ENCODE measurements at regions not wholly inside any gene's neighbourhood (a gene's known extent, or its start where the extent isn't known, plus 50 kb on each side); places are given as distances from the start of the nearest gene placed in this dataset.

GRCh38 chr1:82455342-82455741, 654.6 kb downstream of the ADGRL2 start:
- DNase-seq (no peak), ATAC-seq (peak; percentile 86)
- H3K9me3 Mint-ChIP-seq, result peaks cover 21% of the 10 kb centered on the region
- H3K27ac Mint-ChIP-seq, result no peak overlapping the region
- H3K4me3 Mint-ChIP-seq, result no peak overlapping the region
- H3K4me1 Mint-ChIP-seq, result peaks cover 7% of the 10 kb centered on the region
- H3K27me3 Mint-ChIP-seq, result no peaks in the 10 kb centered on the region
- H3K36me3 Mint-ChIP-seq (ENCODE audit: low read depth), result no peaks in the 10 kb centered on the region

DNA sequence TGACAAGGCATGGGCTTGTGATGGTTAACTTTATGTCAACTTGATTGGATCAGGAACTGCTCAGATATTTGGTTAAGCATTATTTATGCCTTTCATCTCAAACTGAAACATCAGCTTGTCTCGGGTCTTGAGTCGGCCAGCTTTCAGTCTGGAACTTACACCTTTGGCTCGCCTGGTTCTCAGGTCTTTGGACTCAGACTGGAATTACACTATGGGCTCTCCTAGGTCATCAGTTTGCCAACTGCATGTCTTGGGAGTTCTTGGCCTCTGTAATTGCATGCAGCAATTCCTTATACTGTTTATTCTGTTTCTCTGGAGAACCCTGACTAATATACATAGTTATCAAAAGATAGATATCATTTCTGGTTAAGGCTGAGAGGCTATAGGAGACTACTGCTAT, 653.7 kb downstream of the ADGRL2 start:
- no peaks in the 10 kb centered on the region for H3K27me3 Mint-ChIP-seq
- no peak overlapping the region for H3K4me3 Mint-ChIP-seq
- DNase-seq, result no peak
- H3K27ac Mint-ChIP-seq, result no peak overlapping the region
- H3K36me3 Mint-ChIP-seq (ENCODE audit: low read depth), result no peaks in the 10 kb centered on the region
- H3K9me3 Mint-ChIP-seq, result peaks cover 25% of the 10 kb centered on the region
- H3K4me1 Mint-ChIP-seq, result peaks cover 7% of the 10 kb centered on the region
- ATAC-seq, result no peak

DNA sequence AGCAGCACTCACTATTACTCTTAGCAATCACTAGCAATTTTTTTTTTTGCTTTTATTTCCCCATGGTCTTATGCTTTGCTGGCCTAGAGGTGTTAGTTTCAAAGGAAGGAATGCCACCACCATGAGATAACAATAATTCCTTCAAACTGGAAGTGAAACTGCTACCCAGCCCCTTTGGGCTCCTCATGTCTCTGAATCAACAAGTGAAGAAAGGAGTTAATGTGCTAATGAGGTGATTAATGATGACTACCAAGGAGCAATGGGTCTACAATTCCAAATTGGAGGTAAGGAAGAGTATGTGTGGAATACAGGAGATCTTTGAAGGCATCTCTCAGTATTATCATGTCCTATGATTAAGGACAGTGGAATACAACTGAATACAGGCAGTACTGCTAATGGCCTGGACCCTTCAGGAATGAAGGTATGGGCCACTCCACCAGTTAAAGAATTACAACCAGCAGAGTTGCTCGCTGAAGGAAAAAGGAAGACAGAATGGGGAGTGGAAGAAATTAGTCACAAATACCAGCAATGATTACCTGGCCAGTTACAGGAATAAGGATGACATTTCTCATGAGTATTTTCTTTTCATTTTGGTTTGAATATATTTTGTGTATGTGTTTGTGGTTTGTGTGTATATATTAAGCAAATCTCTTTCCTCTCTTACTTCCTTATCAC, 652.9 kb downstream of the ADGRL2 start:
- ATAC-seq (no peak), DNase-seq (no peak)
- H3K4me1 Mint-ChIP-seq, result peaks cover 7% of the 10 kb centered on the region
- H3K36me3 Mint-ChIP-seq (ENCODE audit: low read depth), result no peaks in the 10 kb centered on the region
- H3K9me3 Mint-ChIP-seq, result peaks cover 25% of the 10 kb centered on the region
- no peak overlapping the region for H3K27ac Mint-ChIP-seq
- H3K27me3 Mint-ChIP-seq, result no peaks in the 10 kb centered on the region
- H3K4me3 Mint-ChIP-seq, result no peak overlapping the region

DNA sequence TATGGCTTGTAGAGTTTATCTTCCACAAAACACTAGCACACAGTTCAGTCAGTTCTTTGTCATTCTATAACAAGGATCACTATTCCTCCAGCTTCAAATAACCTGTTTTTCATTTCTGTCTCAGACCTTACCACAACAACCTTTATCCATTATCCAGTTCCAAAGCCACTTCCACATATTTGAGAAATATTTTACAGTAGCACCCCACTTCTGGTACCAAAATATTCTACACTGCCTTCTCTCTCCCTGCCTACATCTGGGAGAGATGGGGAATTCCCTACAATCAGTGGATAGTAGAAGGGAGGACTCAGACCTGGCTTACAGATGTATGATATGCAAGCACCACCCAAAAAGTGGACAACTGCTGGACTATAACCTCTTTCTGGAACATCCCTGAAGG, 651.4 kb downstream of the ADGRL2 start:
- peaks cover 13% of the 10 kb centered on the region for H3K4me1 Mint-ChIP-seq
- no peaks in the 10 kb centered on the region for H3K27me3 Mint-ChIP-seq
- no peak for DNase-seq

GRCh38 chr1:82451191-82451590, 650.5 kb downstream of the ADGRL2 start:
- Mint-ChIP-seq H3K9me3 (peaks cover 25% of the 10 kb centered on the region), H3K4me1 (peaks cover 17% of the 10 kb centered on the region), H3K27ac (no peak overlapping the region), H3K4me3 (no peak overlapping the region), H3K27me3 (no peaks in the 10 kb centered on the region), H3K36me3 (ENCODE audit: low read depth) (no peaks in the 10 kb centered on the region)
- ATAC-seq (no peak), DNase-seq (no peak)

More for the DNA sequence above, 651.4 kb downstream of the ADGRL2 start:
- no peak overlapping the region for H3K27ac Mint-ChIP-seq
- H3K36me3 Mint-ChIP-seq (ENCODE audit: low read depth), result no peaks in the 10 kb centered on the region
- H3K9me3 Mint-ChIP-seq, result peaks cover 25% of the 10 kb centered on the region
- no peak overlapping the region for H3K4me3 Mint-ChIP-seq
- ATAC-seq, result no peak

DNA sequence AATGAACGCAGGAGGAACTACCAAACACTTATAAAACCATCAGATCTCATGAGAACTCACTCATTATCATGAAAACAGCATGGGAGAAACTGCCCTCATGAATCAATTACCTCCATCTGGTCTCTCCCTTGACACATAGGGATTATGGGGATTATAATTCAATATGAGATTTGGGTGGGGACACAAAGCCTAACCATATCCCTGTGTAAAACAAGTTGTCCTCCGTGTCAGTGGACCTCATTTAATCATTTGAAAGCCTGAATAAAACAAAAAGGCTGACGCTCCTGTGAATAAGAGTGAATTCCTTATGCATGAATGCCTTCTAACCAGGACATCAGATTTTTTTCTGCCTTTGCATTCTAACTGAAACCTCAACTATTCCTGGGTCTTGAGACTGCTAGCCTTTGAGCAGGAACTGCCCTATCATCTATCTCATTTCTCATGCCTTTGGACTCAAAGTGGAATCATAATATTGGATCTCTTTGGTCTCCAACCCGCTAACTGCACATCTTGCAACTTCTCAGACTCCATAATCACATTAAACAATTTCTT, 648.8 kb downstream of the ADGRL2 start:
- Mint-ChIP-seq H3K36me3 (ENCODE audit: low read depth) (no peaks in the 10 kb centered on the region), H3K27ac (no peak overlapping the region), H3K9me3 (peaks cover 21% of the 10 kb centered on the region), H3K4me1 (peaks cover 14% of the 10 kb centered on the region), H3K27me3 (no peaks in the 10 kb centered on the region), H3K4me3 (no peak overlapping the region)
- ATAC-seq (no peak), DNase-seq (no peak)

- no peaks in the 10 kb centered on the region for H3K27me3 Mint-ChIP-seq
- no peak for DNase-seq
- H3K4me1 Mint-ChIP-seq, result peaks cover 10% of the 10 kb centered on the region
- ATAC-seq, result peak; percentile 94
- H3K4me3 Mint-ChIP-seq, result no peak overlapping the region
- peaks cover 14% of the 10 kb centered on the region for H3K9me3 Mint-ChIP-seq
- H3K36me3 Mint-ChIP-seq (ENCODE audit: low read depth), result no peaks in the 10 kb centered on the region
- peak overlapping the region; percentile 33 for H3K27ac Mint-ChIP-seq
Observed at GRCh38 chr1:82446955-82447354, 646.2 kb downstream of the ADGRL2 start.

- Mint-ChIP-seq H3K9me3 (peaks cover 10% of the 10 kb centered on the region), H3K27me3 (no peaks in the 10 kb centered on the region), H3K4me1 (peaks cover 10% of the 10 kb centered on the region), H3K27ac (no peak overlapping the region), H3K36me3 (ENCODE audit: low read depth) (no peaks in the 10 kb centered on the region), H3K4me3 (no peak overlapping the region)
- no peak for DNase-seq
- no peak for ATAC-seq
Observed at GRCh38 chr1:82446236-82446635, 645.5 kb downstream of the ADGRL2 start.

DNA sequence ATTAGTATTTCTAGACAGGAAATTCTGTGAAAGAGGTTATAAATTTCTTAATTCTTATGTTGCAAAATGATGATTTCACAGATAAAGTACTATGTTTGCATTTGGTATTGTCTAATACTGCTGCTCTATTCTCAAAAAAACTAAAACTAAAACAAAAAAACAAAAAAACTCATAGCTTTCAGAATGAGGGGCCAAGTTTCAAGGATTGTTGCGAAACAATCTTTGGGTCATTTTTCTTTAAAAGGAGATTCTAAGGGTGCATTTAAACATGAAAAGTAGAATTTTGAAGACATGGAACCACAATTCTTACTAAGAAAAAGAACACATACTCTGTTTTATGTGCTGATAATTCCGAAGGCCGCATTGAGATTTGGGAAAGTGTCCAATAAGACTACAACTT, 645.1 kb downstream of the ADGRL2 start:
- Mint-ChIP-seq H3K4me3 (no peak overlapping the region), H3K4me1 (peaks cover 10% of the 10 kb centered on the region), H3K36me3 (ENCODE audit: low read depth) (no peaks in the 10 kb centered on the region), H3K27ac (no peak overlapping the region), H3K27me3 (no peaks in the 10 kb centered on the region), H3K9me3 (peaks cover 10% of the 10 kb centered on the region)
- DNase-seq, result no peak
- no peak for ATAC-seq

DNA sequence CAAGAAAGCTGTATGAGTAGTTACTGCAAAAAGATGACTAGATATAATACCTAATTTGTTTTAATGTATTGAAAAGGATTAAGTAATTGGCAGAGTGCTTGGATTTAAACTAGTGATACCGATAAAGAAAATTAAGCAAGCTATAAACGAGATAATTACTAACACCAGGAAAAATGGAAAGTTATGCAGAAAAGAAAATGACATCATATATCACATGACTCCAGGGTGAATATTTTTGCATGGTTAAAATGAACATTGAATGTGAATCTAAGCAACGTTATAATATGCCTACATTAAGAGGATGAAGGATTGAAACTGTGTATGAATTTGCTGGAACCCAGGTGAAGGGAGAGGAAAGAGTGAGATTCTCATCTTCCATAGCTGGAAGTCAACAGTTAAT, 644.4 kb downstream of the ADGRL2 start:
- ATAC-seq (no peak), DNase-seq (no peak)
- H3K9me3 Mint-ChIP-seq, result peaks cover 9% of the 10 kb centered on the region
- H3K27ac Mint-ChIP-seq, result no peak overlapping the region
- no peaks in the 10 kb centered on the region for H3K27me3 Mint-ChIP-seq
- H3K4me3 Mint-ChIP-seq, result no peak overlapping the region
- peaks cover 10% of the 10 kb centered on the region for H3K4me1 Mint-ChIP-seq
- H3K36me3 Mint-ChIP-seq (ENCODE audit: low read depth), result no peaks in the 10 kb centered on the region

GRCh38 chr1:82441402-82441801, 640.7 kb downstream of the ADGRL2 start:
- H3K27ac Mint-ChIP-seq, result no peak overlapping the region
- H3K9me3 Mint-ChIP-seq, result peaks cover 6% of the 10 kb centered on the region
- H3K4me1 Mint-ChIP-seq, result no peaks in the 10 kb centered on the region
- no peaks in the 10 kb centered on the region for H3K27me3 Mint-ChIP-seq
- no peak overlapping the region for H3K4me3 Mint-ChIP-seq
- ATAC-seq (no peak), DNase-seq (no peak)
- no peaks in the 10 kb centered on the region for H3K36me3 Mint-ChIP-seq (ENCODE audit: low read depth)

DNA sequence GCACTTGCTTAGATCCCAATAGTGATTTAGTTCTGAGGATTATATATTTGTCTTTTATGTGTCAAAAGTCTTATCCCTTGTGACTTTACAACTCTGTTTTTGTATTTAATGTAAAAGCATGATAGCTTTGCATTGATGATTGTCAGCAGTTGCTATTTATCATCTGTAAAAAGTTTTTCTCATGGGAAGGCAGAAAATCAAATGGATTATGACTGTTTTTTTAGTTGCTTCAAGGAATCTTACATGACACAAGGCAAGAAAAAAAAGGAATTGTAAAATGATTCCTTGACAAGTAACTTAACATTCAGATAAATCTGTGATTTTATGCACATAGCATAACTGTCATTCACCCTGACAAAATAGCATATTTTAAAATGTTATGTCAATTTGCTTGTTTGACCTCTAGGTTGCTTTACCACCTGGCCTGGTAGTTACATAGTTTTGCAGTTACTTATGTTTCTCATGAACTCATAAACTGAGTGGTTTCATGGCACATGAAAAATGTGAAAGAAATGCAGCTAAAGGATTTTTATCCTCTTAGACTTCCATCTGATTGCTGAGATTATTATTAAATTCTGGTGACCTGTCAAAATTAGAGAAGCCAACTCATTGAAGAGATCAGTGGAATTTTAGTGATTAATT, 622.6 kb downstream of the ADGRL2 start:
- Mint-ChIP-seq H3K9me3 (no peaks in the 10 kb centered on the region), H3K27ac (no peak overlapping the region), H3K4me3 (no peak overlapping the region), H3K27me3 (no peaks in the 10 kb centered on the region), H3K36me3 (ENCODE audit: low read depth) (no peaks in the 10 kb centered on the region), H3K4me1 (no peaks in the 10 kb centered on the region)
- no peak for DNase-seq
- ATAC-seq, result no peak

GRCh38 chr1:82421782-82422181, 621.0 kb downstream of the ADGRL2 start:
- Mint-ChIP-seq H3K27ac (no peak overlapping the region), H3K9me3 (no peaks in the 10 kb centered on the region), H3K4me3 (no peak overlapping the region), H3K27me3 (no peaks in the 10 kb centered on the region), H3K36me3 (ENCODE audit: low read depth) (no peaks in the 10 kb centered on the region), H3K4me1 (no peaks in the 10 kb centered on the region)
- DNase-seq, result no peak
- ATAC-seq, result no peak

DNA sequence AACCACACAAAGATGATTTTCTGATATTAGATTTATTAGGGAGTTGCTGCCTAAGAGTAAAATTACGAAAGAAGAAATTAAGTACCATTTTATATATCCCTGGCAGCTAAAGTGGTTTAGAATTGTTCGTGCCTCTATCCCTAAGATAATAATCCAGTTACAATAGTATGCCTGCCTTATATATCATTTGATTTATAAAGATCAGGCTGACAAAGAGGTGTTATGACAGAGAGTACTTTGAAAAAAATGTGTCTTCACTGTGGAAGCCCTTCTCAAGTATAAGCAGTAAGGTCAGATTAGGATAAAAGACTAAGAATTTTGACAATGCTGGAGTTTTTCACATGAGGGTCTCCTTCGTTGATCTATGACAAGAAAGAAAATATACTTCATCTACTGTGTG, 619.9 kb downstream of the ADGRL2 start:
- Mint-ChIP-seq H3K27ac (no peak overlapping the region), H3K4me1 (no peaks in the 10 kb centered on the region), H3K27me3 (no peaks in the 10 kb centered on the region), H3K4me3 (no peak overlapping the region), H3K36me3 (ENCODE audit: low read depth) (no peaks in the 10 kb centered on the region), H3K9me3 (no peaks in the 10 kb centered on the region)
- ATAC-seq (no peak), DNase-seq (no peak)

- Mint-ChIP-seq H3K27me3 (no peaks in the 10 kb centered on the region), H3K4me1 (no peaks in the 10 kb centered on the region), H3K36me3 (ENCODE audit: low read depth) (no peaks in the 10 kb centered on the region), H3K27ac (no peak overlapping the region), H3K4me3 (no peak overlapping the region), H3K9me3 (no peaks in the 10 kb centered on the region)
- no peak for ATAC-seq
- no peak for DNase-seq
Observed at GRCh38 chr1:82411605-82412004, 610.9 kb downstream of the ADGRL2 start.
